SK-N-MC (cell line): ENCODE measurements at regions not wholly inside any gene's neighbourhood (a gene's known extent, or its start where the extent isn't known, plus 50 kb on each side); places are given as distances from the start of the nearest gene placed in this dataset.

Experiments used
- EZH2 ChIP-seq: fragments of 200-600 bp; sonication (generic); IDR thresholded peaks from one replicate; pipeline ENCODE4 v1.6.1; 2017; ENCODE audit warnings: antibody characterized with exemption
- FOXP2 ChIP-seq: optimal IDR thresholded peaks from 2 replicates; pipeline ENCODE3; 2011; ENCODE audit warnings: mild to moderate bottlenecking, moderate library complexity; ENCODE audit not compliant: insufficient read depth; ENCODE audit errors: extremely low read length, control extremely low read depth
- POLR2AphosphoS5 ChIP-seq: IDR thresholded peaks from 2 replicates; pipeline ENCODE4 v1.6.1; 2012; ENCODE audit warnings: mild to moderate bottlenecking, low read depth, low read length, borderline replicate concordance

DNA sequence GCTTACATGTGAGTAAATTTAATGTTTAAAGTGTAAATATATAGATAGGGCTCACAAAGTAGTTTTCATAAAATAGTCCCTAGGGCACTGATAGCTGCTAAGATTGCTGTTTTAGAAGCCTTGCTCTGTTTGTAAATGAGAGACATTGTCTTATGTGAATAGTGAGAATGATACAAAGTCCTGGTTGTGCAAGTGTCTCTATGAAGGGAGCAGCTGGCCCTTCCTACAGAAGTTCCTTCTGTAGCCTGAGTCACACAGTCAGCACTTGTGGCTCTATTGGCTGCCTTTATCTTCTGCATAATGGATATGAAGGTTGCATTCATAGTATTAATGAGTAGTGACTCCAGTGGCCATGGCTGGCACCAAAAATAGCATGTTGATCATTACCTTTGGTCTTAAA is 279.7 kb downstream of the OSR1 start:
- no peak for TF ChIP-seq EZH2
- no peak for TF ChIP-seq POLR2AphosphoS5
- TF ChIP-seq FOXP2, result no peak
